GM06990 (cell line): ENCODE measurements at regions not wholly inside any gene's neighbourhood (a gene's known extent, or its start where the extent isn't known, plus 50 kb on each side); places are given as distances from the start of the nearest gene placed in this dataset.

Source experiments
- DNase-seq: peaks from one replicate; pipeline ENCODE4 v3.0.0-alpha.2; 2011; ENCODE audit not compliant: insufficient read length; ENCODE audit errors: extremely low read depth
- H3K27me3 ChIP-seq: replicated peaks from 2 replicates; pipeline ENCODE4 v1.6.0; 2011; ENCODE audit warnings: low read length; ENCODE audit not compliant: control insufficient read depth, insufficient read depth
- H3K36me3 ChIP-seq: 2 replicates; pipeline ENCODE4 v1.5.1; 2011; ENCODE audit warnings: low read length; ENCODE audit not compliant: control insufficient read depth, insufficient read depth
- H3K4me3 ChIP-seq: replicated peaks from 2 replicates; pipeline ENCODE4 v1.5.1; 2011; ENCODE audit warnings: low read depth, mild to moderate bottlenecking, control low read depth, low read length
- TF ChIP-seq, protein P1 (sequence below): IDR thresholded peaks from 2 replicates; pipeline ENCODE4 v1.5.1; 2011; ENCODE audit warnings: low read length, control low read depth, mild to moderate bottlenecking, inconsistent platforms; ENCODE audit not compliant: insufficient read depth, poor library complexity, severe bottlenecking

GRCh38 chr4:134610956-134611355 lies 409.4 kb upstream of the PABPC4L start:
- TF ChIP-seq, protein P1, sequence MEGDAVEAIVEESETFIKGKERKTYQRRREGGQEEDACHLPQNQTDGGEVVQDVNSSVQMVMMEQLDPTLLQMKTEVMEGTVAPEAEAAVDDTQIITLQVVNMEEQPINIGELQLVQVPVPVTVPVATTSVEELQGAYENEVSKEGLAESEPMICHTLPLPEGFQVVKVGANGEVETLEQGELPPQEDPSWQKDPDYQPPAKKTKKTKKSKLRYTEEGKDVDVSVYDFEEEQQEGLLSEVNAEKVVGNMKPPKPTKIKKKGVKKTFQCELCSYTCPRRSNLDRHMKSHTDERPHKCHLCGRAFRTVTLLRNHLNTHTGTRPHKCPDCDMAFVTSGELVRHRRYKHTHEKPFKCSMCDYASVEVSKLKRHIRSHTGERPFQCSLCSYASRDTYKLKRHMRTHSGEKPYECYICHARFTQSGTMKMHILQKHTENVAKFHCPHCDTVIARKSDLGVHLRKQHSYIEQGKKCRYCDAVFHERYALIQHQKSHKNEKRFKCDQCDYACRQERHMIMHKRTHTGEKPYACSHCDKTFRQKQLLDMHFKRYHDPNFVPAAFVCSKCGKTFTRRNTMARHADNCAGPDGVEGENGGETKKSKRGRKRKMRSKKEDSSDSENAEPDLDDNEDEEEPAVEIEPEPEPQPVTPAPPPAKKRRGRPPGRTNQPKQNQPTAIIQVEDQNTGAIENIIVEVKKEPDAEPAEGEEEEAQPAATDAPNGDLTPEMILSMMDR = no peak
- H3K27me3 ChIP-seq = no peaks in the 10 kb centered on the region
- H3K4me3 ChIP-seq = no peak overlapping the region
- H3K36me3 ChIP-seq = no peaks in the 10 kb centered on the region
- DNase-seq = no peak

DNA sequence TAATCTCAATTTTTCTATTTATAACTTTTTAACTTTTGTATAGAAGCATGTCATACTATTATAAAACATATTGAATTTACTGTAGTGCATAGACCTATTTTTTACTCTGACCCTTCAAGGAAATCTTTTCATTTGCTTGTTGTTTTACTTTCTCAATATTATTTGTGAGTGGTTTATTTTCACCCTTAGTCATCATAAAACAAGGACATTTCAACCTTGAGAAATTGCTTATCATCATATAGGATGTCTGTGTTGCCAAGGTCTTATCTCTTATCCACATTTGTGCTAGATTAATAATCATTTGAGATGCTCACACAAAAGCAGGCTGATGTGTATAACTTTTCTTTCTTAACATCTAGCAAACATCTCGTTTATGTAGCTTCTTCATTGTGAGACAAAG lies 408.6 kb upstream of the PABPC4L start:
- TF ChIP-seq, protein P1 = no peak
- H3K36me3 ChIP-seq = no peaks in the 10 kb centered on the region
- no peak for DNase-seq

GRCh38 chr4:134601706-134602105 lies 400.1 kb upstream of the PABPC4L start:
- Histone ChIP-seq H3K4me3 (no peak overlapping the region), H3K27me3 (no peaks in the 10 kb centered on the region), H3K36me3 (no peaks in the 10 kb centered on the region)
- DNase-seq = no peak
- TF ChIP-seq, protein P1 = no peak

More for the DNA sequence above, 408.6 kb upstream of the PABPC4L start:
- H3K4me3 ChIP-seq = no peak overlapping the region
- no peaks in the 10 kb centered on the region for H3K27me3 ChIP-seq

- Histone ChIP-seq H3K4me3 (no peak overlapping the region), H3K36me3 (no peaks in the 10 kb centered on the region), H3K27me3 (no peaks in the 10 kb centered on the region)
- no peak for DNase-seq
- TF ChIP-seq, protein P1 = no peak
These were observed 389.7 kb upstream of the PABPC4L start for GRCh38 chr4:134591326-134591725.

GRCh38 chr4:134585972-134586371 lies 384.4 kb upstream of the PABPC4L start:
- Histone ChIP-seq H3K27me3 (no peaks in the 10 kb centered on the region), H3K4me3 (no peak overlapping the region), H3K36me3 (no peaks in the 10 kb centered on the region)
- TF ChIP-seq, protein P1 = no peak
- DNase-seq = no peak

GRCh38 chr4:134567461-134567860 lies 365.9 kb upstream of the PABPC4L start:
- TF ChIP-seq, protein P1 = no peak
- no peak for DNase-seq
- no peaks in the 10 kb centered on the region for H3K27me3 ChIP-seq
- H3K36me3 ChIP-seq = no peaks in the 10 kb centered on the region
- no peak overlapping the region for H3K4me3 ChIP-seq
